Fibroblast of lung (primary cell): ENCODE measurements at regions not wholly inside any gene's neighbourhood (a gene's known extent, or its start where the extent isn't known, plus 50 kb on each side); places are given as distances from the start of the nearest gene placed in this dataset.

Experiments
- DNase-seq, 2 donors: peaks; one replicate each; pipeline versions ENCODE4 v3.0.0 to v3.0.0-alpha.2; 2010; ENCODE audit warnings: low read depth in 2 of 2
- H2AFZ ChIP-seq: 2 replicates; pipeline ENCODE4 v1.5.1; 2012; ENCODE audit warnings: low read length, control low read depth, inconsistent platforms
- H3K27ac ChIP-seq: 2 replicates; pipeline ENCODE4 v1.5.1; 2011; ENCODE audit warnings: low read length, control low read depth; ENCODE audit not compliant: insufficient read depth
- H3K27me3 ChIP-seq: 2 replicates; pipeline ENCODE4 v1.5.1; 2011; ENCODE audit warnings: mild to moderate bottlenecking, low read length; ENCODE audit not compliant: control insufficient read depth, insufficient read depth
- H3K36me3 ChIP-seq: 2 replicates; pipeline ENCODE4 v1.5.1; 2011; ENCODE audit warnings: low read length; ENCODE audit not compliant: control insufficient read depth, insufficient read depth
- H3K4me1 ChIP-seq: 2 replicates; pipeline ENCODE4 v1.5.1; 2011; ENCODE audit warnings: low read length; ENCODE audit not compliant: control insufficient read depth, insufficient read depth; ENCODE audit errors: extremely low read depth
- H3K4me2 ChIP-seq: 2 replicates; pipeline ENCODE4 v1.5.1; 2011; ENCODE audit warnings: low read length, control low read depth; ENCODE audit not compliant: insufficient read depth; ENCODE audit errors: extremely low read depth
- H3K4me3 ChIP-seq, 4 experiments: fragments of 200-600 bp in 1 of 4; sonication (generic) in 1 of 4; replicated peaks in 1 of 4; 2 replicates each; pipeline ENCODE4 v1.5.1; 2011 to 2016; ENCODE audit warnings: low read length in 4 of 4, low read depth in 3 of 4, mild to moderate bottlenecking in 3 of 4, control low read depth in 2 of 4, inconsistent platforms in 1 of 4, mixed read lengths in 1 of 4; ENCODE audit not compliant: insufficient read depth in 1 of 4; ENCODE audit errors: control extremely low read depth in 1 of 4
- H3K79me2 ChIP-seq: 2 replicates; pipeline ENCODE4 v1.5.1; 2012; ENCODE audit warnings: mild to moderate bottlenecking, low read length, inconsistent platforms; ENCODE audit not compliant: control insufficient read depth, insufficient read depth
- H3K9ac ChIP-seq: 2 replicates; pipeline ENCODE4 v1.5.1; 2011; ENCODE audit warnings: mild to moderate bottlenecking, low read length, control low read depth; ENCODE audit not compliant: insufficient read depth
- H3K9me3 ChIP-seq: 2 replicates; pipeline ENCODE4 v1.5.1; 2012; ENCODE audit warnings: low read depth, low read length; ENCODE audit not compliant: control insufficient read depth, insufficient read depth
- H4K20me1 ChIP-seq: 2 replicates; pipeline ENCODE4 v1.5.1; 2011; ENCODE audit warnings: low read length; ENCODE audit not compliant: control insufficient read depth, insufficient read depth; ENCODE audit errors: extremely low read depth
- EZH2 ChIP-seq: IDR thresholded peaks from 2 replicates; pipeline ENCODE4 v1.5.1; 2012; ENCODE audit warnings: low read length, control low read depth, mild to moderate bottlenecking; ENCODE audit errors: missing control alignments
- TF ChIP-seq, protein P1 (sequence below), 2 donors: IDR thresholded peaks in 1 of 2; conservative IDR thresholded peaks in 1 of 2; 1 replicate in 1 of 2; 2 replicates in 1 of 2; pipeline ENCODE4 v1.5.1; 2011 to 2012; ENCODE audit warnings: low read length in 2 of 2, control low read depth in 1 of 2, inconsistent platforms in 1 of 2, low read depth in 1 of 2, mild to moderate bottlenecking in 1 of 2

DNA sequence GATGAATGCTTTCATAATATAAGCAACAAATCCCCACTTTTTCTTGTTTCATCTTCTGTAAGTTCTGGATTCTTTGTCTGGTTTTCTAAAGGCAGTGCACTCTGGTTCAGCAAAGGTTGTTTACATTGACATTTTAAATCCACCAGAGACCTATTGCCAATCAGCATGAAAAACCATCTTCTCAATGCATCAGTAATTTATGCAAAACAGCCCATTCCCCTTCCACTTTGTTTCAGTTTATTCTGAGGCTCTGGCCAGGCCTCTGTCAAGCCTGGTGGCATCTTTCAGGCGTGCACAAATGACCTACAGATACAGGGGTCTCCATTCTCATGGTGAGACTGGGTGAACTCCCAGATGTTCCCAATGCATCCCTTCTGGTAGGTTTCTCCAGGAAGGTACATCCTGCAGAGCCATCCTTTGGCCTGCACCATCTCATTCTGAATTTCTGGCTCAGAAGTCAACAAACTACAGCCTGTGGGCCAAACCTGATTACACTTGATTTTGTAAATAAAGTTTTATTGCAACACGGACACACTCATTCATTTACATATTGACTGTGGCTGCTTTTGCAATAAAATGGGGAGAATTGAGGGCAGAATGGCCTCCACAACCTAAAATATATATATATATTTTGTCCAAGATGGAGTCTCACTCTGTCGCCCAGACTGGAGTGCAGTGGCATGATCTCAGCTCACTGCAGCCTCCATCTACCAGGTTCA is 405.4 kb downstream of the PREX1 start:
- Histone ChIP-seq H3K27ac (no peak overlapping the region), H3K79me2 (no peaks in the 10 kb centered on the region), H3K9me3 (no peaks in the 10 kb centered on the region), H2AFZ (no peak overlapping the region), H4K20me1 (no peaks in the 10 kb centered on the region), H3K27me3 (no peaks in the 10 kb centered on the region), H3K4me3 (no peak overlapping the region), H3K9ac (no peak overlapping the region), H3K36me3 (no peaks in the 10 kb centered on the region), H3K4me2 (no peak overlapping the region), H3K4me1 (no peaks in the 10 kb centered on the region)
- TF ChIP-seq, protein P1, sequence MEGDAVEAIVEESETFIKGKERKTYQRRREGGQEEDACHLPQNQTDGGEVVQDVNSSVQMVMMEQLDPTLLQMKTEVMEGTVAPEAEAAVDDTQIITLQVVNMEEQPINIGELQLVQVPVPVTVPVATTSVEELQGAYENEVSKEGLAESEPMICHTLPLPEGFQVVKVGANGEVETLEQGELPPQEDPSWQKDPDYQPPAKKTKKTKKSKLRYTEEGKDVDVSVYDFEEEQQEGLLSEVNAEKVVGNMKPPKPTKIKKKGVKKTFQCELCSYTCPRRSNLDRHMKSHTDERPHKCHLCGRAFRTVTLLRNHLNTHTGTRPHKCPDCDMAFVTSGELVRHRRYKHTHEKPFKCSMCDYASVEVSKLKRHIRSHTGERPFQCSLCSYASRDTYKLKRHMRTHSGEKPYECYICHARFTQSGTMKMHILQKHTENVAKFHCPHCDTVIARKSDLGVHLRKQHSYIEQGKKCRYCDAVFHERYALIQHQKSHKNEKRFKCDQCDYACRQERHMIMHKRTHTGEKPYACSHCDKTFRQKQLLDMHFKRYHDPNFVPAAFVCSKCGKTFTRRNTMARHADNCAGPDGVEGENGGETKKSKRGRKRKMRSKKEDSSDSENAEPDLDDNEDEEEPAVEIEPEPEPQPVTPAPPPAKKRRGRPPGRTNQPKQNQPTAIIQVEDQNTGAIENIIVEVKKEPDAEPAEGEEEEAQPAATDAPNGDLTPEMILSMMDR (conservative IDR thresholded peaks at IDR 0.05 in 1 of 2, IDR thresholded peaks at IDR 0.05 in 1 of 2; ENCODE audit: low read depth in 1 of 2, low read length in 2 of 2), result no peak
- TF ChIP-seq EZH2, result no peak
- no peak for DNase-seq

DNA sequence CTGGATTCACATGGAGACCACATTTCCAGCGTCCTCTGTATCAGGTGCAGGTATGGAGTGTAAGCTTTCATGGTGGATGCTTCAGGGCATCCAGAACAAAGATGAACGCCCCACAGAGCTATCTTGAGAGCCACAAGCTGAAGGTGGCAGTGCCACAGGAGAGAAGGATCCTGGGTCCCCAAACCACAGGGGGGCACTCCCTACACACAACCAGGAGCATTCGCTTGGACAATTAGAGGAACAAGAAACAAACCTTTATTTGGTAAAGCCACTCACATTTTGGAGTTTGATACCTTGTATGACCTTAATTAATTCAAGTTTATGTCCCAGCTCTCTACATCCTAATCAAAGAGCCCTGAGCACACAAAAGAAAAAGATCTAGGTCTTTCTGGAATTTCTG is 406.3 kb downstream of the PREX1 start:
- H3K27ac ChIP-seq, result no peak overlapping the region
- TF ChIP-seq, protein P1 (conservative IDR thresholded peaks at IDR 0.05 in 1 of 2, IDR thresholded peaks at IDR 0.05 in 1 of 2; ENCODE audit: low read depth in 1 of 2, low read length in 2 of 2), result no peak
- no peak for TF ChIP-seq EZH2
- H3K4me3 ChIP-seq, result no peak overlapping the region
- no peaks in the 10 kb centered on the region for H3K27me3 ChIP-seq
- no peaks in the 10 kb centered on the region for H3K36me3 ChIP-seq
- no peak for DNase-seq
- no peak overlapping the region for H2AFZ ChIP-seq
- no peaks in the 10 kb centered on the region for H3K79me2 ChIP-seq
- no peaks in the 10 kb centered on the region for H3K4me1 ChIP-seq
- no peak overlapping the region for H3K9ac ChIP-seq
- H3K9me3 ChIP-seq, result no peaks in the 10 kb centered on the region
- H4K20me1 ChIP-seq, result no peaks in the 10 kb centered on the region
- H3K4me2 ChIP-seq, result no peak overlapping the region

DNA sequence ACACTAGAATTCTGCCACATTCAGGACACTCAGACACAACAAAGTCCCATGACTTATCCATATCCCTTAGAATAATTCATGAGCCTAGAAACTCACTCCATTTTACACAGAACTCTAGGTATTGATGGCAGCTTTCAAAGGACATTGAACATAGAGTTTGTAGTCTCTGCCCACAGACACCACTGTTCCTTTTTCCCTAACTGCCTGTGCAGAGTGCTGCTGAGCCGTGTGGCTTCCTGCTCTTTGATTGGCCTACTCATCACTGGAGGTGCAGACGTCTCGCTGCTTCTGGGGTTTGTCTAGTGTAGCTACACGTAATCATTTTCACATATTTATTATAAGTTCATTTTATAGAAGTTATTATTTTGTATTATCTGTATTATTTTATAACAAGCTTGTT is 407.6 kb downstream of the PREX1 start:
- Histone ChIP-seq H3K79me2 (no peaks in the 10 kb centered on the region), H3K36me3 (no peaks in the 10 kb centered on the region), H3K9ac (no peak overlapping the region), H3K27me3 (no peaks in the 10 kb centered on the region), H3K4me1 (no peaks in the 10 kb centered on the region), H3K9me3 (no peaks in the 10 kb centered on the region), H3K27ac (no peak overlapping the region), H4K20me1 (no peaks in the 10 kb centered on the region), H3K4me3 (no peak overlapping the region), H3K4me2 (no peak overlapping the region), H2AFZ (no peak overlapping the region)
- DNase-seq, result no peak
- TF ChIP-seq EZH2, result no peak
- TF ChIP-seq, protein P1 (conservative IDR thresholded peaks at IDR 0.05 in 1 of 2, IDR thresholded peaks at IDR 0.05 in 1 of 2; ENCODE audit: low read depth in 1 of 2, low read length in 2 of 2), result no peak
